Neural progenitor cell (in vitro differentiated cells): ENCODE measurements at regions not wholly inside any gene's neighbourhood (a gene's known extent, or its start where the extent isn't known, plus 50 kb on each side); places are given as distances from the start of the nearest gene placed in this dataset.

Source experiments
- DNase-seq: peaks from one replicate; pipeline ENCODE4 v3.0.0-alpha.2; 2016; ENCODE audit warnings: low spot score
- H2AFZ ChIP-seq: fragments of 200-600 bp; sonication (generic); replicated peaks from 2 replicates; pipeline ENCODE4 v1.6.1; 2016; ENCODE audit warnings: antibody characterized with exemption
- H3F3A ChIP-seq: fragments of 200-600 bp; sonication (generic); 2 replicates; pipeline ENCODE4 v1.6.1; 2016; ENCODE audit warnings: antibody characterized with exemption, low read depth
- H3K27ac ChIP-seq: fragments of 200-600 bp; sonication (generic); 2 replicates; pipeline ENCODE4 v1.5.1; 2016; ENCODE audit warnings: mild to moderate bottlenecking
- H3K27me3 ChIP-seq: fragments of 200-600 bp; sonication (generic); 2 replicates; pipeline ENCODE4 v1.6.1; 2016; ENCODE audit warnings: mild to moderate bottlenecking, moderate library complexity
- H3K36me3 ChIP-seq: fragments of 200-600 bp; sonication (generic); 2 replicates; pipeline ENCODE4 v1.5.1; 2016
- H3K4me1 ChIP-seq: fragments of 200-600 bp; sonication (generic); 2 replicates; pipeline ENCODE4 v1.6.1; 2016; ENCODE audit warnings: mixed run types
- H3K4me2 ChIP-seq: fragments of 200-600 bp; sonication (generic); 2 replicates; pipeline ENCODE4 v1.6.1; 2016
- H3K4me3 ChIP-seq: fragments of 200-600 bp; sonication (generic); 2 replicates; pipeline ENCODE4 v1.5.1; 2016
- H3K79me2 ChIP-seq: fragments of 200-600 bp; sonication (generic); 2 replicates; pipeline ENCODE4 v1.6.1; 2016; ENCODE audit warnings: low read depth
- H3K9ac ChIP-seq: fragments of 200-600 bp; sonication (generic); 2 replicates; pipeline ENCODE4 v1.6.1; 2016
- H3K9me3 ChIP-seq: fragments of 200-600 bp; sonication (generic); 2 replicates; pipeline ENCODE4 v1.5.1; 2016; ENCODE audit warnings: low read depth
- H4K20me1 ChIP-seq: fragments of 200-600 bp; sonication (generic); 2 replicates; pipeline ENCODE4 v1.6.1; 2016; ENCODE audit warnings: low read depth
- H3K27ac Mint-ChIP-seq: 3 replicates; pipeline ENCODE4 v1.8.0; 2021; ENCODE audit warnings: mixed read lengths
- H3K27me3 Mint-ChIP-seq: 2 replicates; pipeline ENCODE4 v1.8.0; 2022; ENCODE audit warnings: low read depth, mild to moderate bottlenecking, inconsistent platforms, moderate library complexity, mixed read lengths; ENCODE audit not compliant: insufficient read depth
- H3K36me3 Mint-ChIP-seq: 3 replicates; pipeline ENCODE4 v1.8.0; 2021; ENCODE audit warnings: mixed read lengths
- H3K4me1 Mint-ChIP-seq: 3 replicates; pipeline ENCODE4 v1.8.0; 2021; ENCODE audit warnings: mixed read lengths
- H3K4me3 Mint-ChIP-seq: 3 replicates; pipeline ENCODE4 v1.8.0; 2021; ENCODE audit warnings: mild to moderate bottlenecking, moderate library complexity, mixed read lengths
- H3K9me3 Mint-ChIP-seq: 3 replicates; pipeline ENCODE4 v1.8.0; 2020; ENCODE audit warnings: mixed read lengths
- EZH2 ChIP-seq: fragments of 200-600 bp; sonication (generic); IDR thresholded peaks from 2 replicates; pipeline ENCODE4 v1.6.1; 2017; ENCODE audit warnings: antibody characterized with exemption, mild to moderate bottlenecking, moderate library complexity
- EZH2phosphoT487 ChIP-seq: fragments of 200-600 bp; sonication (generic); IDR thresholded peaks from 2 replicates; pipeline ENCODE4 v1.6.1; 2017; ENCODE audit warnings: antibody characterized with exemption
- TF ChIP-seq, protein P1 (sequence below): fragments of 200-600 bp; sonication (generic); IDR thresholded peaks from 2 replicates; pipeline ENCODE4 v1.5.1; 2017; ENCODE audit warnings: antibody characterized with exemption, mild to moderate bottlenecking

GRCh38 chr2:176865336-176865735 lies 347.3 kb upstream of the HNRNPA3 start:
- Mint-ChIP-seq H3K4me1 (no peaks in the 10 kb centered on the region), H3K36me3 (no peaks in the 10 kb centered on the region), H3K4me3 (no peak overlapping the region), H3K27ac (no peak overlapping the region), H3K27me3 (no peaks in the 10 kb centered on the region), H3K9me3 (no peaks in the 10 kb centered on the region)
- no peak for DNase-seq
- Histone ChIP-seq H3K9me3 (no peaks in the 10 kb centered on the region), H3K4me2 (no peak overlapping the region), H3K36me3 (no peaks in the 10 kb centered on the region), H3K79me2 (no peaks in the 10 kb centered on the region), H3K27me3 (no peaks in the 10 kb centered on the region), H3F3A (no peaks in the 10 kb centered on the region), H3K9ac (no peak overlapping the region), H3K4me3 (no peak overlapping the region), H2AFZ (no peak overlapping the region), H4K20me1 (no peaks in the 10 kb centered on the region), H3K27ac (no peak overlapping the region), H3K4me1 (no peaks in the 10 kb centered on the region)
- TF ChIP-seq EZH2phosphoT487 (no peak), EZH2 (no peak)

GRCh38 chr2:176872406-176872805 lies 340.2 kb upstream of the HNRNPA3 start:
- no peak for DNase-seq
- no peak overlapping the region for H3K4me2 ChIP-seq
- H3F3A ChIP-seq: no peaks in the 10 kb centered on the region
- no peak overlapping the region for H3K9ac ChIP-seq
- no peaks in the 10 kb centered on the region for H3K27me3 ChIP-seq
- no peak overlapping the region for H2AFZ ChIP-seq
- H3K4me3 ChIP-seq: no peak overlapping the region
- Mint-ChIP-seq H3K27ac (no peak overlapping the region), H3K36me3 (no peaks in the 10 kb centered on the region), H3K4me1 (no peaks in the 10 kb centered on the region), H3K4me3 (no peak overlapping the region), H3K9me3 (peaks cover 10% of the 10 kb centered on the region), H3K27me3 (peaks cover 3% of the 10 kb centered on the region)
- H3K36me3 ChIP-seq: no peaks in the 10 kb centered on the region
- H3K27ac ChIP-seq: no peak overlapping the region
- no peaks in the 10 kb centered on the region for H3K4me1 ChIP-seq
- no peaks in the 10 kb centered on the region for H3K79me2 ChIP-seq
- H4K20me1 ChIP-seq: no peaks in the 10 kb centered on the region
- no peak for TF ChIP-seq EZH2
- TF ChIP-seq EZH2phosphoT487: no peak
- H3K9me3 ChIP-seq: peaks cover 10% of the 10 kb centered on the region

- H3K9me3 Mint-ChIP-seq: peaks cover 10% of the 10 kb centered on the region
- no peaks in the 10 kb centered on the region for H3K36me3 ChIP-seq
- H3K36me3 Mint-ChIP-seq: no peaks in the 10 kb centered on the region
- H3K27me3 ChIP-seq: no peaks in the 10 kb centered on the region
- no peaks in the 10 kb centered on the region for H4K20me1 ChIP-seq
- no peaks in the 10 kb centered on the region for H3K4me1 Mint-ChIP-seq
- no peak overlapping the region for H3K4me2 ChIP-seq
- H3K9ac ChIP-seq: no peak overlapping the region
- H3K27ac ChIP-seq: no peak overlapping the region
- DNase-seq: no peak
- H3K4me1 ChIP-seq: no peaks in the 10 kb centered on the region
- H3K27ac Mint-ChIP-seq: no peak overlapping the region
- H3K4me3 ChIP-seq: no peak overlapping the region
- H3K79me2 ChIP-seq: no peaks in the 10 kb centered on the region
- TF ChIP-seq, protein P1, sequence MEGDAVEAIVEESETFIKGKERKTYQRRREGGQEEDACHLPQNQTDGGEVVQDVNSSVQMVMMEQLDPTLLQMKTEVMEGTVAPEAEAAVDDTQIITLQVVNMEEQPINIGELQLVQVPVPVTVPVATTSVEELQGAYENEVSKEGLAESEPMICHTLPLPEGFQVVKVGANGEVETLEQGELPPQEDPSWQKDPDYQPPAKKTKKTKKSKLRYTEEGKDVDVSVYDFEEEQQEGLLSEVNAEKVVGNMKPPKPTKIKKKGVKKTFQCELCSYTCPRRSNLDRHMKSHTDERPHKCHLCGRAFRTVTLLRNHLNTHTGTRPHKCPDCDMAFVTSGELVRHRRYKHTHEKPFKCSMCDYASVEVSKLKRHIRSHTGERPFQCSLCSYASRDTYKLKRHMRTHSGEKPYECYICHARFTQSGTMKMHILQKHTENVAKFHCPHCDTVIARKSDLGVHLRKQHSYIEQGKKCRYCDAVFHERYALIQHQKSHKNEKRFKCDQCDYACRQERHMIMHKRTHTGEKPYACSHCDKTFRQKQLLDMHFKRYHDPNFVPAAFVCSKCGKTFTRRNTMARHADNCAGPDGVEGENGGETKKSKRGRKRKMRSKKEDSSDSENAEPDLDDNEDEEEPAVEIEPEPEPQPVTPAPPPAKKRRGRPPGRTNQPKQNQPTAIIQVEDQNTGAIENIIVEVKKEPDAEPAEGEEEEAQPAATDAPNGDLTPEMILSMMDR: peak; percentile 33
- no peak for TF ChIP-seq EZH2
- peaks cover 10% of the 10 kb centered on the region for H3K9me3 ChIP-seq
- no peak overlapping the region for H3K4me3 Mint-ChIP-seq
- H3F3A ChIP-seq: no peaks in the 10 kb centered on the region
- peaks cover 3% of the 10 kb centered on the region for H3K27me3 Mint-ChIP-seq
- H2AFZ ChIP-seq: no peak overlapping the region
Measured at GRCh38 chr2:176873403-176873802, 339.2 kb upstream of the HNRNPA3 start.

- no peaks in the 10 kb centered on the region for H3K36me3 ChIP-seq
- Mint-ChIP-seq H3K4me1 (no peaks in the 10 kb centered on the region), H3K36me3 (no peaks in the 10 kb centered on the region), H3K27me3 (peaks cover 3% of the 10 kb centered on the region), H3K27ac (no peak overlapping the region), H3K4me3 (no peak overlapping the region), H3K9me3 (peaks cover 5% of the 10 kb centered on the region)
- H3K4me1 ChIP-seq: no peaks in the 10 kb centered on the region
- H3F3A ChIP-seq: no peaks in the 10 kb centered on the region
- no peak overlapping the region for H3K27ac ChIP-seq
- no peak overlapping the region for H3K4me3 ChIP-seq
- TF ChIP-seq, protein P1: no peak
- TF ChIP-seq EZH2phosphoT487 (no peak), EZH2 (no peak)
- H3K79me2 ChIP-seq: no peaks in the 10 kb centered on the region
- no peak for DNase-seq
- peaks cover 1% of the 10 kb centered on the region for H3K9me3 ChIP-seq
- H3K4me2 ChIP-seq: no peak overlapping the region
- no peaks in the 10 kb centered on the region for H4K20me1 ChIP-seq
- H3K9ac ChIP-seq: no peak overlapping the region
- H3K27me3 ChIP-seq: no peaks in the 10 kb centered on the region
- H2AFZ ChIP-seq: peak overlapping the region; percentile 45
Measured at GRCh38 chr2:176876493-176877103, 336.0 kb upstream of the HNRNPA3 start.
